IMR-90 (cell line): ENCODE measurements at regions not wholly inside any gene's neighbourhood (a gene's known extent, or its start where the extent isn't known, plus 50 kb on each side); places are given as distances from the start of the nearest gene placed in this dataset.

Experiments
- ATAC-seq: fragments of 200-7000 bp; cut with Tn5 transposase; 2 replicates; pipeline ENCODE4 v1.9.1; 2020; ENCODE audit warnings: low read depth, mild to moderate bottlenecking, moderate library complexity
- BruUV-seq: library from RNA; stranded (reverse); fragments of 400-500 nt; replicated peaks from 2 replicates; lab custom pipeline; 2021; lab: Mats Ljungman, UMichigan
- CTCF ChIA-PET: fragments of 300-600 bp; formaldehyde crosslinking; extraction: SDS; loops from one replicate; lab custom pipeline; 2021; ENCODE audit warnings: antibody characterized with exemption; lab: Yijun Ruan, JAX
- POLR2A ChIA-PET: fragments of 300-600 bp; sonication (Branson Sonifier 250); formaldehyde crosslinking; loops from one replicate; lab custom pipeline; 2022; ENCODE audit warnings: antibody characterized with exemption; ENCODE audit not compliant: unreplicated experiment; lab: Charles Lee
- DNase-seq: peaks from one replicate; pipeline ENCODE4 v3.0.0; 2013
- H2AFZ ChIP-seq: replicated peaks from 2 replicates; pipeline ENCODE3; 2013; ENCODE audit warnings: low read length, mild to moderate bottlenecking; ENCODE audit not compliant: poor library complexity
- H2AK5ac ChIP-seq: 2 replicates; pipeline ENCODE4 v1.6.1; 2013; ENCODE audit warnings: low read depth, low read length, inconsistent platforms
- H2AK9ac ChIP-seq: replicated peaks from 2 replicates; pipeline ENCODE3; 2013; ENCODE audit warnings: mild to moderate bottlenecking, low read depth, low read length, moderate library complexity; ENCODE audit not compliant: poor library complexity
- H2BK120ac ChIP-seq: 2 replicates; pipeline ENCODE4 v1.6.1; 2013; ENCODE audit warnings: low read depth, low read length, inconsistent platforms
- H2BK15ac ChIP-seq: 3 replicates; pipeline ENCODE4 v1.6.1; 2013; ENCODE audit warnings: low read depth, low read length, inconsistent platforms
- H2BK20ac ChIP-seq: 2 replicates; pipeline ENCODE4 v1.6.1; 2013; ENCODE audit warnings: low read depth, mild to moderate bottlenecking, inconsistent platforms, low read length, moderate library complexity
- H2BK5ac ChIP-seq: 2 replicates; pipeline ENCODE4 v1.6.1; 2013; ENCODE audit warnings: mild to moderate bottlenecking, low read depth, low read length, inconsistent platforms; ENCODE audit not compliant: poor library complexity, severe bottlenecking
- H3K14ac ChIP-seq: replicated peaks from 2 replicates; pipeline ENCODE4 v1.6.1; 2013; ENCODE audit warnings: low read depth, low read length, inconsistent platforms
- H3K18ac ChIP-seq: 2 replicates; pipeline ENCODE4 v1.6.1; 2013; ENCODE audit warnings: low read depth, low read length, control low read depth
- H3K23ac ChIP-seq: 2 replicates; pipeline ENCODE4 v1.6.1; 2013; ENCODE audit warnings: low read depth, low read length, inconsistent platforms
- H3K27ac ChIP-seq: 2 replicates; pipeline ENCODE4 v1.5.1; 2013; ENCODE audit warnings: mild to moderate bottlenecking, control low read depth, low read length; ENCODE audit not compliant: insufficient read depth
- H3K27me3 ChIP-seq: 2 replicates; pipeline ENCODE4 v1.6.1; 2013; ENCODE audit warnings: low read length; ENCODE audit not compliant: control insufficient read depth, insufficient read depth
- H3K36me3 ChIP-seq: 2 replicates; pipeline ENCODE4 v1.6.1; 2013; ENCODE audit warnings: low read length, mixed read lengths; ENCODE audit not compliant: control insufficient read depth, insufficient read depth
- H3K4ac ChIP-seq: 2 replicates; pipeline ENCODE4 v1.6.1; 2013; ENCODE audit warnings: low read depth, low read length, inconsistent platforms
- H3K4me1 ChIP-seq: 2 replicates; pipeline ENCODE4 v1.6.1; 2013; ENCODE audit warnings: low read length, mixed read lengths; ENCODE audit not compliant: control insufficient read depth, insufficient read depth
- H3K4me2 ChIP-seq: 2 replicates; pipeline ENCODE4 v1.6.1; 2013; ENCODE audit warnings: low read depth, mild to moderate bottlenecking, control low read depth, low read length, moderate library complexity
- H3K4me3 ChIP-seq: 2 replicates; pipeline ENCODE4 v1.5.1; 2013; ENCODE audit warnings: low read depth, mild to moderate bottlenecking, control low read depth, low read length, moderate library complexity; ENCODE audit not compliant: insufficient read depth
- H3K56ac ChIP-seq: 2 replicates; pipeline ENCODE4 v1.6.1; 2013; ENCODE audit warnings: low read length, inconsistent platforms; ENCODE audit not compliant: insufficient read depth; ENCODE audit errors: extremely low read depth
- H3K79me1 ChIP-seq, 2 experiments: 2 replicates each; pipeline ENCODE4 v1.6.1; 2013; ENCODE audit warnings: low read length in 2 of 2, inconsistent platforms in 1 of 2, low read depth in 1 of 2
- H3K9ac ChIP-seq: 2 replicates; pipeline ENCODE4 v1.6.1; 2013; ENCODE audit warnings: low read depth, low read length, control low read depth
- H3K9me1 ChIP-seq: 2 replicates; pipeline ENCODE4 v1.6.1; 2013; ENCODE audit warnings: low read length, inconsistent platforms; ENCODE audit not compliant: insufficient read depth
- H3K9me3 ChIP-seq: 2 replicates; pipeline ENCODE4 v1.6.1; 2013; ENCODE audit warnings: low read length; ENCODE audit not compliant: control insufficient read depth, insufficient read depth
- H4K20me1 ChIP-seq: 2 replicates; pipeline ENCODE4 v1.6.1; 2013; ENCODE audit warnings: low read length, inconsistent platforms; ENCODE audit not compliant: insufficient read depth
- H4K5ac ChIP-seq: 2 replicates; pipeline ENCODE4 v1.6.1; 2013; ENCODE audit warnings: mild to moderate bottlenecking, low read depth, low read length, control low read depth
- H4K8ac ChIP-seq, 2 experiments: 2 replicates each; pipeline ENCODE4 v1.6.1; 2013; ENCODE audit warnings: low read depth in 2 of 2, low read length in 2 of 2, control low read depth in 1 of 2, inconsistent platforms in 1 of 2
- H4K91ac ChIP-seq: 2 replicates; pipeline ENCODE4 v1.6.1; 2013; ENCODE audit warnings: low read depth, low read length, inconsistent platforms; ENCODE audit not compliant: insufficient read depth
- BHLHE40 ChIP-seq: fragments of 150-350 bp; IDR thresholded peaks from 2 replicates; pipeline ENCODE4 v1.6.1; 2016; ENCODE audit warnings: mild to moderate bottlenecking, low read depth, low read length
- CHD1 ChIP-seq: IDR thresholded peaks from 2 replicates; pipeline ENCODE4 v1.6.1; 2012; ENCODE audit warnings: low read depth, low read length, improper control_type of control experiment
- FOS ChIP-seq: fragments of 150-350 bp; IDR thresholded peaks from 2 replicates; pipeline ENCODE4 v1.6.1; 2016; ENCODE audit warnings: low read depth, low read length
- MAZ ChIP-seq: IDR thresholded peaks from 2 replicates; pipeline ENCODE4 v1.6.1; 2012; ENCODE audit warnings: low read depth, mild to moderate bottlenecking, low read length, improper control_type of control experiment, moderate library complexity, borderline replicate concordance
- MXI1 ChIP-seq: IDR thresholded peaks from 2 replicates; pipeline ENCODE4 v1.6.1; 2012; ENCODE audit warnings: low read depth, mild to moderate bottlenecking, low read length, moderate library complexity, borderline replicate concordance
- NFE2L2 ChIP-seq: fragments of 150-350 bp; IDR thresholded peaks from 2 replicates; pipeline ENCODE4 v1.6.1; 2016; ENCODE audit warnings: low read depth, mild to moderate bottlenecking, low read length
- POLR2A ChIP-seq: IDR thresholded peaks from 2 replicates; pipeline ENCODE4 v1.6.1; 2012; ENCODE audit warnings: mild to moderate bottlenecking, low read depth, low read length
- WGBS, 2 experiments: methylation state at CpG; one replicate each; pipeline versions ENCODE4 v1.1.5 to v1.1.7; 2013; ENCODE audit warnings: missing lambda C conversion rate in 2 of 2; ENCODE audit not compliant: insufficient read length in 1 of 2; ENCODE audit errors: extremely low coverage in 2 of 2; 5-methylcytosine and 5-hydroxymethylcytosine counted together
- dilution Hi-C: fragments of 300-500 bp; cut with HindIII; formaldehyde crosslinking; loops from one replicate; pipeline ENCODE4 v1.14.3; 2018; ENCODE audit warnings: low sequenced_read_pairs; ENCODE audit not compliant: unreplicated experiment
- in situ Hi-C: fragments of 300-500 bp; cut with MboI; formaldehyde crosslinking; loops from 3 replicates; pipeline ENCODE4 v1.14.3; 2019; ENCODE audit warnings: low sequenced_read_pairs, inconsistent platforms, mixed read lengths
- intact Hi-C: fragments of 100-400 bp; cut with micrococcal nuclease; formaldehyde crosslinking; loops from 2 replicates; pipeline ENCODE4 v1.10.0; 2022
- TF ChIP-seq, protein P1 (sequence below): fragments of 150-350 bp; IDR thresholded peaks from 2 replicates; pipeline ENCODE4 v1.6.1; 2016; ENCODE audit warnings: low read depth, mild to moderate bottlenecking, low read length, moderate library complexity, borderline replicate concordance
- TF ChIP-seq, protein P2 (sequence below): fragments of 150-350 bp; IDR thresholded peaks from 2 replicates; pipeline ENCODE4 v1.6.1; 2017; ENCODE audit warnings: mild to moderate bottlenecking, antibody characterized with exemption, low read length, low read depth

DNA sequence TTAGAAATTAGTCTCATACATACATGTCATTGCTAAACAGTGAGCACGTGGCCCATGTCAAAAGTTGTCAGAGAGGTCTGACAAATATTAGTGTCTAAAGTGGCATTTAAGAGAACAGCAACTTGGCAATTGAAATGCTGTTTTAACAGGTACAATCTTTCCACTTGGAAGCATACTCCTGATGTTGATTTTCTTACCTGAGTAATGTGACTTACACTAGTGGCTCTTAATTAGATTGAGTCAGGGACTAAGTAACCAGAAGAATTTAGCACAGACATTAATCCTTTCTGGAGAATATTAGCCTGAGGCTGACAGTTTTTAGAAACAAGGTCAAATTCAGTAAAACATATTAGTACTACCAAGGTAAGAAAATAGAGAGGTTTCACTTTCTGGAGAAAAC is 357.0 kb upstream of the ZNF608 start:
- ATAC-seq (no peak), DNase-seq (no peak)
- Histone ChIP-seq H3K36me3 (no peaks in the 10 kb centered on the region), H2AK9ac (no peak overlapping the region), H3K27me3 (no peaks in the 10 kb centered on the region), H3K18ac (no peak overlapping the region), H4K91ac (no peak overlapping the region), H4K20me1 (no peaks in the 10 kb centered on the region), H3K23ac (no peak overlapping the region), H4K5ac (no peak overlapping the region), H3K27ac (no peak overlapping the region), H2BK120ac (no peak overlapping the region), H3K9me1 (no peaks in the 10 kb centered on the region), H4K8ac (no peak overlapping the region), H2AFZ (no peak overlapping the region), H3K79me1 (no peaks in the 10 kb centered on the region), H2BK5ac (no peak overlapping the region), H3K9me3 (no peaks in the 10 kb centered on the region), H2BK15ac (no peak overlapping the region), H3K9ac (no peak overlapping the region), H3K4ac (no peak overlapping the region), H2BK20ac (no peak overlapping the region), H3K4me2 (no peak overlapping the region), H3K14ac (no peak overlapping the region), H2AK5ac (no peak overlapping the region), H3K56ac (no peak overlapping the region), H3K4me1 (no peaks in the 10 kb centered on the region), H3K4me3 (no peak overlapping the region)
- TF ChIP-seq, protein P1, sequence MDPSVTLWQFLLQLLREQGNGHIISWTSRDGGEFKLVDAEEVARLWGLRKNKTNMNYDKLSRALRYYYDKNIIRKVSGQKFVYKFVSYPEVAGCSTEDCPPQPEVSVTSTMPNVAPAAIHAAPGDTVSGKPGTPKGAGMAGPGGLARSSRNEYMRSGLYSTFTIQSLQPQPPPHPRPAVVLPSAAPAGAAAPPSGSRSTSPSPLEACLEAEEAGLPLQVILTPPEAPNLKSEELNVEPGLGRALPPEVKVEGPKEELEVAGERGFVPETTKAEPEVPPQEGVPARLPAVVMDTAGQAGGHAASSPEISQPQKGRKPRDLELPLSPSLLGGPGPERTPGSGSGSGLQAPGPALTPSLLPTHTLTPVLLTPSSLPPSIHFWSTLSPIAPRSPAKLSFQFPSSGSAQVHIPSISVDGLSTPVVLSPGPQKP = no peak
- TF ChIP-seq BHLHE40 (no peak), POLR2A (no peak), FOS (no peak), NFE2L2 (no peak), MXI1 (no peak), MAZ (no peak), CHD1 (no peak)
- TF ChIP-seq, protein P2, sequence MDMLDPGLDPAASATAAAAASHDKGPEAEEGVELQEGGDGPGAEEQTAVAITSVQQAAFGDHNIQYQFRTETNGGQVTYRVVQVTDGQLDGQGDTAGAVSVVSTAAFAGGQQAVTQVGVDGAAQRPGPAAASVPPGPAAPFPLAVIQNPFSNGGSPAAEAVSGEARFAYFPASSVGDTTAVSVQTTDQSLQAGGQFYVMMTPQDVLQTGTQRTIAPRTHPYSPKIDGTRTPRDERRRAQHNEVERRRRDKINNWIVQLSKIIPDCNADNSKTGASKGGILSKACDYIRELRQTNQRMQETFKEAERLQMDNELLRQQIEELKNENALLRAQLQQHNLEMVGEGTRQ = no peak
- WGBS, 2 experiments = no CpG with 5 or more reads among the region's 1 CpG
- POLR2A ChIA-PET = no interaction called here
- intact Hi-C loops = no loop called here
- CTCF ChIA-PET = no interaction called here
- dilution Hi-C loops = no loop called here
- in situ Hi-C loops = no loop called here
- BruUV-seq = no TSS peak
